Osteocyte (in vitro differentiated cells): ENCODE measurements at regions not wholly inside any gene's neighbourhood (a gene's known extent, or its start where the extent isn't known, plus 50 kb on each side); places are given as distances from the start of the nearest gene placed in this dataset.
A peak's percentile ranks its signal among the peaks of the same experiment; 100 is the strongest.

ENCODE experiments used
- DNase-seq: peaks from one replicate; pipeline ENCODE4 v3.0.0; 2021; ENCODE audit warnings: mixed read lengths; ENCODE audit not compliant: unreplicated experiment; ENCODE audit errors: extremely low spot score
- H3K27ac Mint-ChIP-seq: one replicate; pipeline ENCODE4 v1.8.0; 2021; ENCODE audit warnings: mild to moderate bottlenecking, mixed read lengths; ENCODE audit not compliant: unreplicated experiment
- H3K27me3 Mint-ChIP-seq: one replicate; pipeline ENCODE4 v1.8.0; 2021; ENCODE audit warnings: mixed read lengths; ENCODE audit not compliant: unreplicated experiment
- H3K36me3 Mint-ChIP-seq: one replicate; pipeline ENCODE4 v1.8.0; 2021; ENCODE audit warnings: mixed read lengths; ENCODE audit not compliant: unreplicated experiment
- H3K4me1 Mint-ChIP-seq: one replicate; pipeline ENCODE4 v1.8.0; 2021; ENCODE audit warnings: mixed read lengths; ENCODE audit not compliant: unreplicated experiment
- H3K4me3 Mint-ChIP-seq: one replicate; pipeline ENCODE4 v1.8.0; 2021; ENCODE audit warnings: mild to moderate bottlenecking, moderate library complexity, mixed read lengths; ENCODE audit not compliant: unreplicated experiment
- H3K9me3 Mint-ChIP-seq: one replicate; pipeline ENCODE4 v1.8.0; 2021; ENCODE audit warnings: mixed read lengths; ENCODE audit not compliant: unreplicated experiment
- CTCF ChIP-seq: fragments of 200-600 bp; sonication (generic); IDR thresholded peaks from 2 replicates; pipeline ENCODE4 v1.5.0; 2021; ENCODE audit warnings: antibody characterized with exemption, mild to moderate bottlenecking, moderate library complexity

DNA sequence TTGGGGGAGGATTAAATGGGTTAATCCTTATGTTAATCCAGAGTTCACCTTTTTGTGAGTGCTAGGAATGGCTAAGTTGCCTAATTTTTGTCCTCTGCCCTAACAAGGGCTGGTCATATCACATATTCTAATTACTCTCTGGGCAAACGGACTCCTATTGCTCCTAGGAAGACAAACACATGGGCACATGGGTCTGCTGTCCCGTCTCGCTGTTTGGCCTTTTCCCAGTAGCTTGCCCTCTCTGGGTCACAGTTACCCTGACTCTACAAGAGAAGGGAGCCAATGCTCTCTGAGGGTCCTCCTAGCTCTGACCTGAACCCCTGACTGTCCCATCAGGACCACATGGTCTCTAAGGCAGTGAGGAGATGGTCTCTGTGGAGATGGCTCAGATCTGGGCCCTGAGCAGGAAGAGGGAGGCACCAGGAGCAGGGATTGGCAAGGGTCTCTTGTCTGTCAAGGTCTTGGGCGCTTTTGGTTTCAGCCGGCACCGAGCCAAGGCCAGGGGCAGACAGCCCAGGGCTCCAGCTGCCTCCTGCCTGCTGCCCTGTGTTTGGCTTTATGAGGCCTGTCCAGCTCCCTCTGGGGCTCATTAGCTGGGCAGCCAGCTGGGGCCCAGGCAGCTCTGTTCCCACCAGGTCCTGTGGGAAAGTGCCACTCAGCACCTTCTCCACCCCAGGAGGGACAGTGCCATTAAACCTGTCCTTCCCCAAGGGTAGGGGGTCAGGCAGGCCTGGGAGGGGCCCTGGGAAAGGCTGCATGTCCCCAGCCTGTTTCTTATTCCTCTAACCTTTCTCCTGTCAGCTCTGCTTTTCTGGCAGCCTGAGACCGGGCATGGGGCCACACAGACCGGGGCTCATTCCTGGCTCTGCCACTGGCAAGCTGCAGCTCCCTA, 559.9 kb downstream of the MN1 start:
- peak overlapping the region; percentile 84 for H3K27ac Mint-ChIP-seq
- no peaks in the 10 kb centered on the region for H3K36me3 Mint-ChIP-seq
- TF ChIP-seq CTCF: no peak
- H3K27me3 Mint-ChIP-seq: no peaks in the 10 kb centered on the region
- no peaks in the 10 kb centered on the region for H3K9me3 Mint-ChIP-seq
- H3K4me1 Mint-ChIP-seq: peaks cover 59% of the 10 kb centered on the region
- DNase-seq: peak; percentile 89
- no peak overlapping the region for H3K4me3 Mint-ChIP-seq

DNA sequence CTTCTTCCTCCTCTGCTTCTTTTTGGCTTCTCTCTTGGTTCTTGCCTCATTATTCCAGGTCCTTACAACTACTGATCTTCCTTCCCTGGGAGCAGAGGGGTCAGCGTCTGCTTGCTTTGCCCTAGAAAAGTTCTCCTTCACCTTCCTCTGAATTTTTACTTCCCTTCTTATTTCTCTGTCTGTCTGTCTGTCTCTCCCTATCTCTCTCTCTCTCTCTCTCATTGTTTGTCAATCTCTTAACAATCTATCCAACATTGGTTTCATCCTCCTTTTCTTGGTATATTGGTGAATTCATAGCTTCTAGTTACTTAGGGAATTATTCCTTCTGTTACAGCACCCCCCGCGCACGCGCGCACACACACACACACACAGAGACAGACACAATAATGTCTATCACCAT, 559.1 kb downstream of the MN1 start:
- H3K27ac Mint-ChIP-seq: peak overlapping the region; percentile 84
- no peaks in the 10 kb centered on the region for H3K9me3 Mint-ChIP-seq
- peaks cover 51% of the 10 kb centered on the region for H3K4me1 Mint-ChIP-seq
- no peak for TF ChIP-seq CTCF
- no peaks in the 10 kb centered on the region for H3K36me3 Mint-ChIP-seq
- H3K4me3 Mint-ChIP-seq: no peak overlapping the region
- DNase-seq: no peak
- H3K27me3 Mint-ChIP-seq: no peaks in the 10 kb centered on the region

DNA sequence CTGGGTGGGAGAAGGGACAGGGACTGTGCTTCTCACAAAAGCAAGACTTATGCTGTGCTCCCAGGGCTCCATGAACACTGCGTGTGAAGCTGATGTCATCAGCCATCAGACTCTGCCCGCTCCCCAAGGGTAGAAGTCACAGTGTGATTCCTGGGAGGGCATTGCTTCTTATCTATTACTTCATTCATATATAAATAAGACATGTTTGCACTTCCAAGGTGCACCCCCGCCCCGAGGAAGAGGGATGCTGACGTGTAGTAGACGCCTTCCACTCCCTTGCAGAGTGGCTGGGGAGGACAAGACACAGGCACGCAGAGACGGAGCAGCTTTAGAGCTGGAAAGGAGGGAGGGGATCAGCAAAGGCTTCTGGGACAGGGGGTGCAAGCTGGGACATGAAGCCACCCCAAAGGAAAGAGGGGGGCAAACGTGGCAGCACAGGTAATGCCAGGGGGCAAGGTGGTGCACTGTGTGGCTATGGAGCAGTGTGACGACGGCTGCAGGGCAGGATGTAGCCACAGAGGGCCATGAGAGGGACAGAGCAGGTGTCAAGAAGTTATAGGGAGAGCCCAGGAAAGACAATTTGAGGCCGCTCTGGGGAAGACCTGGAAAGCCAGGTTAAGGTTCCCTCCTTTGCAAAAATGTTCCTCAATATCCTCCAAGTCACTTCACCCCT, 558.5 kb downstream of the MN1 start:
- no peak for TF ChIP-seq CTCF
- H3K27me3 Mint-ChIP-seq: no peaks in the 10 kb centered on the region
- H3K9me3 Mint-ChIP-seq: no peaks in the 10 kb centered on the region
- no peaks in the 10 kb centered on the region for H3K36me3 Mint-ChIP-seq
- DNase-seq: no peak
- peak overlapping the region; percentile 84 for H3K27ac Mint-ChIP-seq
- H3K4me3 Mint-ChIP-seq: no peak overlapping the region
- H3K4me1 Mint-ChIP-seq: peaks cover 52% of the 10 kb centered on the region

GRCh38 chr22:27244328-27244727, 557.2 kb downstream of the MN1 start:
- Mint-ChIP-seq H3K4me3 (no peak overlapping the region), H3K36me3 (no peaks in the 10 kb centered on the region), H3K27me3 (no peaks in the 10 kb centered on the region), H3K9me3 (no peaks in the 10 kb centered on the region), H3K4me1 (peaks cover 40% of the 10 kb centered on the region), H3K27ac (no peak overlapping the region)
- TF ChIP-seq CTCF: no peak
- no peak for DNase-seq

- Mint-ChIP-seq H3K4me1 (peaks cover 32% of the 10 kb centered on the region), H3K4me3 (no peak overlapping the region), H3K27ac (no peak overlapping the region), H3K27me3 (no peaks in the 10 kb centered on the region), H3K9me3 (no peaks in the 10 kb centered on the region), H3K36me3 (no peaks in the 10 kb centered on the region)
- TF ChIP-seq CTCF: no peak
- DNase-seq: no peak
Measured at GRCh38 chr22:27245056-27245455, 556.5 kb downstream of the MN1 start.
